Colonic mucosa (tissue), 4 donors: ENCODE measurements at regions not wholly inside any gene's neighbourhood (a gene's known extent, or its start where the extent isn't known, plus 50 kb on each side); places are given as distances from the start of the nearest gene placed in this dataset.

Experiments
- DNase-seq: peaks from one replicate; pipeline ENCODE4 v3.0.0-alpha.2; 2020
- H3K27ac ChIP-seq: fragments of 200-600 bp; one replicate; pipeline ENCODE4 v1.8.0; 2021
- H3K27me3 ChIP-seq: fragments of 200-600 bp; one replicate; pipeline ENCODE4 v1.8.0; 2021
- H3K36me3 ChIP-seq: fragments of 200-600 bp; one replicate; pipeline ENCODE4 v1.8.0; 2021
- H3K4me1 ChIP-seq: fragments of 200-600 bp; one replicate; pipeline ENCODE4 v1.8.0; 2021; ENCODE audit warnings: mild to moderate bottlenecking
- H3K4me3 ChIP-seq: fragments of 200-600 bp; one replicate; pipeline ENCODE4 v1.8.0; 2021
- H3K9ac ChIP-seq, 2 donors: one replicate each; pipeline ENCODE4 v1.7.0; 2013; ENCODE audit warnings: control low read depth in 2 of 2, low read depth in 2 of 2, low read length in 2 of 2
- H3K9me3 ChIP-seq: fragments of 200-600 bp; one replicate; pipeline ENCODE4 v1.8.0; 2021
- CTCF ChIP-seq: fragments of 200-600 bp; IDR thresholded peaks from one replicate; pipeline ENCODE4 v1.8.0; 2022; ENCODE audit warnings: antibody characterized with exemption, mild to moderate bottlenecking
- intact Hi-C: fragments of 100-400 bp; cut with DNase I; formaldehyde crosslinking; loops from one replicate; pipeline ENCODE4 v1.14.1; 2022
- donor health status: healthy.
- donor health status: DM: no; HTN: no; CAD: no.
- donor health status: DM: no; HTN: no; CAD: no.

- no peak for TF ChIP-seq CTCF
- no peak overlapping the region for H3K27ac ChIP-seq
- no peak for DNase-seq
- no peaks in the 10 kb centered on the region for H3K27me3 ChIP-seq
- intact Hi-C loops, result loop anchor here (10.0 kb wide), 1 partner anchor 85 kb away; the partner anchor contains the start of gene SIRPA
- H3K4me3 ChIP-seq, result no peak overlapping the region
- no peaks in the 10 kb centered on the region for H3K36me3 ChIP-seq
- no peak overlapping the region for H3K9ac ChIP-seq
- no peaks in the 10 kb centered on the region for H3K9me3 ChIP-seq
- H3K4me1 ChIP-seq, result no peaks in the 10 kb centered on the region
These were observed 85.3 kb upstream of the SIRPA start for GRCh38 chr20:1809611-1810510.

- H3K4me1 ChIP-seq, result no peaks in the 10 kb centered on the region
- H3K9ac ChIP-seq, result no peak overlapping the region
- no peak overlapping the region for H3K4me3 ChIP-seq
- no peaks in the 10 kb centered on the region for H3K27me3 ChIP-seq
- no peak overlapping the region for H3K27ac ChIP-seq
- DNase-seq, result no peak
- no peaks in the 10 kb centered on the region for H3K9me3 ChIP-seq
- intact Hi-C loops, result loop anchor here (10.0 kb wide), 1 partner anchor 86 kb away; the partner anchor contains the start of gene SIRPA
- no peaks in the 10 kb centered on the region for H3K36me3 ChIP-seq
- no peak for TF ChIP-seq CTCF
These were observed 86.1 kb upstream of the SIRPA start for GRCh38 chr20:1809131-1809572.

- no peak for DNase-seq
- Histone ChIP-seq H3K4me1 (peaks cover 2% of the 10 kb centered on the region), H3K9me3 (no peaks in the 10 kb centered on the region), H3K36me3 (no peaks in the 10 kb centered on the region), H3K27me3 (peaks cover 4% of the 10 kb centered on the region), H3K9ac (no peak overlapping the region), H3K27ac (no peak overlapping the region), H3K4me3 (no peak overlapping the region)
- intact Hi-C loops, result loop anchor here (10.0 kb wide), 1 partner anchor 87 kb away; the partner anchor contains the start of gene SIRPA
- TF ChIP-seq CTCF, result no peak
These were observed 87.1 kb upstream of the SIRPA start for GRCh38 chr20:1808101-1808500.

- Histone ChIP-seq H3K27me3 (peaks cover 9% of the 10 kb centered on the region), H3K9ac (no peak overlapping the region), H3K4me3 (no peak overlapping the region), H3K36me3 (no peaks in the 10 kb centered on the region), H3K27ac (no peak overlapping the region), H3K9me3 (no peaks in the 10 kb centered on the region), H3K4me1 (peaks cover 8% of the 10 kb centered on the region)
- no peak for TF ChIP-seq CTCF
- intact Hi-C loops, result loop anchor here (10.0 kb wide), 1 partner anchor 87 kb away; the partner anchor contains the start of gene SIRPA
- no peak for DNase-seq
These were observed 87.8 kb upstream of the SIRPA start for GRCh38 chr20:1807394-1807793.

GRCh38 chr20:1806456-1806855 lies 88.8 kb upstream of the SIRPA start:
- Histone ChIP-seq H3K4me1 (peaks cover 8% of the 10 kb centered on the region), H3K9me3 (no peaks in the 10 kb centered on the region), H3K27ac (no peak overlapping the region), H3K36me3 (no peaks in the 10 kb centered on the region), H3K9ac (no peak overlapping the region), H3K4me3 (no peak overlapping the region), H3K27me3 (peaks cover 9% of the 10 kb centered on the region)
- no peak for DNase-seq
- no peak for TF ChIP-seq CTCF
- intact Hi-C loops, result loop anchor here (10.0 kb wide), 1 partner anchor 88 kb away; the partner anchor contains the start of gene SIRPA
